ENCODE measurements at regions not wholly inside any gene's neighbourhood (a gene's known extent, or its start where the extent isn't known, plus 50 kb on each side); places are given as distances from the start of the nearest gene placed in this dataset.
"Not testable (repeated sequence)": the region's sequence is repeated elsewhere in the genome, so short reads cannot be mapped to it uniquely, and the experiment has no call there.

GRCh38 chr1:243049716-243050115 is 205.4 kb downstream of the CEP170 start:
- not testable (repeated sequence) for TF ChIP-seq TCF7L2 (IDR thresholded peaks at IDR 0.05; ENCODE audit: borderline replicate concordance, extremely low read depth, insufficient read depth, insufficient read length); POLR2A (IDR thresholded peaks at IDR 0.05; ENCODE audit: borderline replicate concordance, extremely low read depth, insufficient read depth, insufficient read length); CTCF (IDR thresholded peaks at IDR 0.05 in 2 of 3, conservative IDR thresholded peaks at IDR 0.05 in 1 of 3; ENCODE audit: borderline replicate concordance in 1 of 3, insufficient read depth in 1 of 3, low read depth in 2 of 3, low read length in 2 of 3); MAX (IDR thresholded peaks at IDR 0.05); SIN3A (IDR thresholded peaks at IDR 0.05; ENCODE audit: low read depth); POLR2AphosphoS5 (IDR thresholded peaks at IDR 0.05; ENCODE audit: low read depth, low read length); REST (IDR thresholded peaks at IDR 0.05; ENCODE audit: low read depth)
